ENCODE measurements at regions not wholly inside any gene's neighbourhood (a gene's known extent, or its start where the extent isn't known, plus 50 kb on each side); places are given as distances from the start of the nearest gene placed in this dataset.

GRCh38 chr3:177569193-177569592 is 371.9 kb upstream of the TBL1XR1 start:
- no peaks in the 10 kb centered on the region for H3K36me3 ChIP-seq
- no peaks in the 10 kb centered on the region for H3K4me1 ChIP-seq
- no peak overlapping the region for H3K27ac ChIP-seq
- TF ChIP-seq, protein P1, sequence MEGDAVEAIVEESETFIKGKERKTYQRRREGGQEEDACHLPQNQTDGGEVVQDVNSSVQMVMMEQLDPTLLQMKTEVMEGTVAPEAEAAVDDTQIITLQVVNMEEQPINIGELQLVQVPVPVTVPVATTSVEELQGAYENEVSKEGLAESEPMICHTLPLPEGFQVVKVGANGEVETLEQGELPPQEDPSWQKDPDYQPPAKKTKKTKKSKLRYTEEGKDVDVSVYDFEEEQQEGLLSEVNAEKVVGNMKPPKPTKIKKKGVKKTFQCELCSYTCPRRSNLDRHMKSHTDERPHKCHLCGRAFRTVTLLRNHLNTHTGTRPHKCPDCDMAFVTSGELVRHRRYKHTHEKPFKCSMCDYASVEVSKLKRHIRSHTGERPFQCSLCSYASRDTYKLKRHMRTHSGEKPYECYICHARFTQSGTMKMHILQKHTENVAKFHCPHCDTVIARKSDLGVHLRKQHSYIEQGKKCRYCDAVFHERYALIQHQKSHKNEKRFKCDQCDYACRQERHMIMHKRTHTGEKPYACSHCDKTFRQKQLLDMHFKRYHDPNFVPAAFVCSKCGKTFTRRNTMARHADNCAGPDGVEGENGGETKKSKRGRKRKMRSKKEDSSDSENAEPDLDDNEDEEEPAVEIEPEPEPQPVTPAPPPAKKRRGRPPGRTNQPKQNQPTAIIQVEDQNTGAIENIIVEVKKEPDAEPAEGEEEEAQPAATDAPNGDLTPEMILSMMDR (IDR thresholded peaks at IDR 0.05) = no peak
- no peaks in the 10 kb centered on the region for H3K27me3 ChIP-seq
- H3K9me3 ChIP-seq = no peaks in the 10 kb centered on the region
- no peak for DNase-seq (ENCODE audit: low spot score in 2 of 2)
- H3K4me3 ChIP-seq = no peak overlapping the region
- intact Hi-C loops (cut with DNase I) = no loop called here

DNA sequence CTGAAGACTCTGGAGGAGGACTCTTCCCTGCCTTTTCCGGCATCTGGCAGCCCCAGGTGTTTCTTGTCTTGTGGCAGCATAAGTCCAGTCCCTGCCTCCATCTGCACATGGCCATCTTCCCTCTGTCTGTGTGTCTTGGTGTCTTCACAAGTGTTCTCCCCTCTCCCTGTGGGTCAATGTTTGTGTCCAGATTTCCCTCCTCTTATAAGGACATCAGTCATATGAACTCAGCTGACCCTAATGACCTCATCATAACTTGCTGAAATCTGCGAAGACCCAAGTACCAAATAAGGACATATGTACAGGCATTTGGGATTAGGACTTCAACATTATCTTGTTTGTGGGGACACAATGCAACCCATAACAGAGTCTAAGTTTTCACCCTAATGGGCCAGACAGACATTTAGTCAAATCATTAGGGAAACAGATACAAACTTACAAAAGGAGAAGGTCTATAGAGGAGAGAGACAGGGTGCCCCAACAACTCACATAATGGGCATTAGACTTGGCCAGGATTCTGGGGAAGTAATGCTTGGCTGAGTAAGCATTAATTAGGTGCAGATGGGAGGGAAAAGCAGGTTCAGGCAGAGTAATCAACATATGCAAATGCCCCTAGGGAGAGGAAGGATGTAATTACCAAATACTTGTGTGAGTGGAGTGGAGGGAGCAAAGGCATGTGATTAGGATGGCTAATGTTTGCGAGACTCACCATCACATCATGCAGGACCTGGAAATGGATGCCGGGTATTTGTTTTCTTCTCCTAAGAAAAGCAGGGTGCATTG is 372.8 kb upstream of the TBL1XR1 start:
- H3K27ac ChIP-seq = no peak overlapping the region
- H3K4me3 ChIP-seq = no peak overlapping the region
- DNase-seq (ENCODE audit: low spot score in 2 of 2) = no peak
- TF ChIP-seq, protein P1 (IDR thresholded peaks at IDR 0.05) = no peak
- H3K36me3 ChIP-seq = no peaks in the 10 kb centered on the region
- H3K9me3 ChIP-seq = no peaks in the 10 kb centered on the region
- H3K27me3 ChIP-seq = no peaks in the 10 kb centered on the region
- intact Hi-C loops (cut with DNase I) = no loop called here
- no peaks in the 10 kb centered on the region for H3K4me1 ChIP-seq

DNA sequence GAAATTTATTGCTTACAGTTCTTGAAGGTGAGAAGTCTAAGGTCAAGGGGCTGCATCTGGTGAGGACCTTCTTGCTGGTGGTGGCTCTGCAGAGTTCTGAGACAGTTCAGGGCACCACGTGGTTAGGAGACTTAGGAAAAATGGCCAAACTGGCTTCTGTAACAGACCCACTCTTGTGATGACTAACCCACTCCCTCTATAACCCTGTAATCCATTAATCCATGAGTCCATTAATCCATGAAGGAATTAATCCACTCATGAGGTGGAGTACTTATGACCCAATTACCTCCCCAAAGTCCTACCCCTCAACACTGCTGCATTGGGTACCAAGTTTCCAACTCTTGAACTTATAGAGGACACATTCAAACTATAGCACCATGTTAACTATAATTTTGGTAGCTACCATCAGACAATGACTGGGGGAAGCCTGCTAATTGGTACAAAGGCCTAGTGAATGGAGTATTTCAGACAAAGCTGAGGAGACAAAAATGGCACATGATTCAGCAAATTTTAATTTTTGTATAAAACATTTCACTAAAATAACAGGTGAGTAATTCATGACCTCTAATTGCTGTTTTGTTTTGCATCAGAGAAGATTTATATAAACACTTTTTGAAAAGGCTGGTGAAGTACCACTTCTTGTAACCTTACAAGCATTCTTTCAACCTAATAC is 374.1 kb upstream of the TBL1XR1 start:
- H3K27ac ChIP-seq = no peak overlapping the region
- no peaks in the 10 kb centered on the region for H3K4me1 ChIP-seq
- H3K9me3 ChIP-seq = no peaks in the 10 kb centered on the region
- no peak overlapping the region for H3K4me3 ChIP-seq
- no peaks in the 10 kb centered on the region for H3K27me3 ChIP-seq
- TF ChIP-seq, protein P1 (IDR thresholded peaks at IDR 0.05) = no peak
- intact Hi-C loops (cut with DNase I) = no loop called here
- H3K36me3 ChIP-seq = no peaks in the 10 kb centered on the region
- no peak for DNase-seq (ENCODE audit: low spot score in 2 of 2)

DNA sequence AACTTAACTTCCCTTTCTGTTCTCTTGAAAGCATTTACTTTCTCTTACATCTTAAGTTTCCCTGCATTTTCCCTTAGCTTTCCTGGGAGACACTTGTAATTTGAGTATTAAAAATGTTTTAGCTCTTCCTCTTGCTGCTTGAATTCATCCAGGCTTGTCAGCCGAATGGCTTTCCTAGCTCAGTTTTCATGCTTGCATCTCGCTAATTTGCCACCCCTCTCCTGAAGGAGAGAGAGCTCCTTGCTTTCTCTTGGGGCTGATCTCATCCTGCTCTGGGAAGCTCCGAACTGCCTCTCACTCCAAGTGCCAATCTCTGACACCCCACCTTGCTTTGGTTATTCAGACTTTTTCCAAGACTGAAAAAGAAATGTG is 374.6 kb upstream of the TBL1XR1 start:
- no peak overlapping the region for H3K4me3 ChIP-seq
- TF ChIP-seq, protein P1 (IDR thresholded peaks at IDR 0.05) = no peak
- no peaks in the 10 kb centered on the region for H3K9me3 ChIP-seq
- no peak overlapping the region for H3K27ac ChIP-seq
- H3K36me3 ChIP-seq = no peaks in the 10 kb centered on the region
- no peak for DNase-seq (ENCODE audit: low spot score in 2 of 2)
- no peaks in the 10 kb centered on the region for H3K4me1 ChIP-seq
- H3K27me3 ChIP-seq = no peaks in the 10 kb centered on the region
- intact Hi-C loops (cut with DNase I) = no loop called here

DNA sequence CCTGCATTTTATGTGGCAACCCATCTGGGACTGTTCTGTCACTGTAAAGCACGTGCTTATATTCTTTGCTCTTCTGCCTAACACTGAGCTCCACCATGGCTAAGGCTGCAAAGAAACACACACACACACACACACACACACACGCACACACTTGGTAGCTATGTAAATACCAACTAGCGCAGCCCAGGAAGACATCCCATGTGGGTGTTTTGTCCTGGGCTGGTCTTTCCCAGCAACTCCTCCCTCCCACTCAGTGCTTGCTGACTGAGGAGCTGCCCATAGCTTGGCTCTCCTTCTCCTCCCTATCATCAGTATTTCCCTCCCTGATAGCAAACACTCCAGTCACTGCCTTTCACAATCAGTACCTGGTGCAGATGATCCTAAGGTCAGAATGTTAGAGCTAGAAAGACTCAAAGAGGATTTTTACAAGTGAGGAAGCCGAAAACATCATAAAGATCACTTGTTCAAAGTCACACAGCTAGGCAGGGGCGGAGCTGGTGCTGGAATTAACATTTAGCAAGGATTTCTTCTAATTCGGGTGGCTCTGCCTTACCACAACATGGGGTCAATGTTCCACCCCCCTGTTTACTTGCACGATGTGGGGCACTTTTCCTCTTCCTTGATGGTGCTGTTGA is 377.1 kb upstream of the TBL1XR1 start:
- Histone ChIP-seq H3K36me3 (no peaks in the 10 kb centered on the region), H3K27me3 (no peaks in the 10 kb centered on the region), H3K4me3 (no peak overlapping the region), H3K27ac (no peak overlapping the region), H3K4me1 (no peaks in the 10 kb centered on the region), H3K9me3 (no peaks in the 10 kb centered on the region)
- TF ChIP-seq, protein P1 (IDR thresholded peaks at IDR 0.05) = no peak
- no peak for DNase-seq (ENCODE audit: low spot score in 2 of 2)
- intact Hi-C loops (cut with DNase I) = no loop called here

Data from ascending aorta (tissue), 2 donors.